HepG2 (cell line): ENCODE measurements at regions not wholly inside any gene's neighbourhood (a gene's known extent, or its start where the extent isn't known, plus 50 kb on each side); places are given as distances from the start of the nearest gene placed in this dataset.

Source experiments
- ATAC-seq: fragments of 200-7000 bp; cut with Tn5 transposase; 3 replicates; pipeline ENCODE4 v1.9.1; 2020; ENCODE audit warnings: mild to moderate bottlenecking, moderate library complexity
- BruUV-seq: library from RNA; stranded (reverse); fragments of 400-500 nt; replicated peaks from 2 replicates; lab custom pipeline; 2021; lab: Mats Ljungman, UMichigan
- CTCF ChIA-PET: fragments of 300-600 bp; formaldehyde crosslinking; extraction: SDS; loops from one replicate; lab custom pipeline; 2021; ENCODE audit warnings: low total read pairs, inconsistent platforms, low intra/inter-chr PET ratio; lab: Yijun Ruan, JAX
- POLR2A ChIA-PET: fragments of 350-600 bp; sonication (Branson Sonifier 250); formaldehyde crosslinking; loops from one replicate; lab custom pipeline; 2020; ENCODE audit warnings: antibody characterized with exemption, inconsistent platforms; lab: Yijun Ruan, JAX
- DNase-seq: peaks from one replicate; pipeline ENCODE4 v3.0.0-alpha.2; 2015; ENCODE audit warnings: low spot score
- FAIRE-seq: peaks from 3 replicates; lab custom pipeline; 2011; peaks lifted over from hg19 to GRCh38; lab: Jason Lieb, UNC
- H2AFZ ChIP-seq: one replicate; pipeline ENCODE4 v1.6.1; 2011; ENCODE audit warnings: low read length, inconsistent platforms
- H3K27ac ChIP-seq: fragments of 300-600 bp; 3 replicates; pipeline ENCODE4 v1.8.0; 2011; ENCODE audit warnings: mixed run types, mild to moderate bottlenecking, mixed read lengths, low read length, inconsistent platforms; ENCODE audit not compliant: insufficient read depth; ENCODE audit errors: extremely low read length
- H3K27me3 ChIP-seq, 2 experiments: fragments of 200-600 bp in 1 of 2; 2 replicates in 1 of 2; 3 replicates in 1 of 2; pipeline versions ENCODE4 v1.6.0 to v1.8.0; 2011; ENCODE audit warnings: low read length in 2 of 2, mild to moderate bottlenecking in 2 of 2, moderate library complexity in 2 of 2, inconsistent platforms in 1 of 2; ENCODE audit not compliant: insufficient read depth in 2 of 2, control insufficient read depth in 1 of 2
- H3K36me3 ChIP-seq, 2 experiments: fragments of 200-600 bp in 1 of 2; replicated peaks in 1 of 2; 2 replicates in 1 of 2; 3 replicates in 1 of 2; pipeline versions ENCODE4 v1.5.1 to v1.8.0; 2011; ENCODE audit warnings: low read length in 2 of 2, inconsistent platforms in 1 of 2; ENCODE audit not compliant: insufficient read depth in 2 of 2, control insufficient read depth in 1 of 2
- H3K4me1 ChIP-seq: 2 replicates; pipeline ENCODE4 v1.5.1; 2012; ENCODE audit warnings: low read length, inconsistent platforms; ENCODE audit not compliant: insufficient read depth
- H3K4me2 ChIP-seq: 2 replicates; pipeline ENCODE4 v1.6.0; 2011; ENCODE audit warnings: low read depth, low read length, inconsistent platforms
- H3K4me3 ChIP-seq, 3 experiments: fragments of 200-600 bp in 1 of 3; sonication (generic), shearing (Covaris generic) in 1 of 3; replicated peaks in 1 of 3; 2 replicates each; pipeline ENCODE4 v1.5.1; 2011 to 2016; ENCODE audit warnings: low read length in 3 of 3, inconsistent platforms in 2 of 3, low read depth in 2 of 3, mild to moderate bottlenecking in 2 of 3, control low read depth in 1 of 3, mixed read lengths in 1 of 3; ENCODE audit not compliant: insufficient read depth in 1 of 3
- H3K79me2 ChIP-seq: one replicate; pipeline ENCODE4 v1.6.1; 2011; ENCODE audit warnings: low read length, inconsistent platforms; ENCODE audit not compliant: insufficient read depth
- H3K9ac ChIP-seq: 2 replicates; pipeline ENCODE4 v1.6.0; 2011; ENCODE audit warnings: mild to moderate bottlenecking, low read depth, low read length, inconsistent platforms; ENCODE audit not compliant: insufficient read depth
- H3K9me3 ChIP-seq: 2 replicates; pipeline ENCODE4 v1.5.1; 2012; ENCODE audit warnings: mild to moderate bottlenecking, low read length
- H4K20me1 ChIP-seq: 2 replicates; pipeline ENCODE4 v1.6.0; 2011; ENCODE audit warnings: inconsistent platforms, mild to moderate bottlenecking, low read length, moderate library complexity; ENCODE audit not compliant: insufficient read depth
- ARID5B ChIP-seq: IDR thresholded peaks from 2 replicates; pipeline ENCODE4 v1.4.0; 2020; ENCODE audit warnings: mild to moderate bottlenecking, missing genetic modification reagents
- ATF1 ChIP-seq: IDR thresholded peaks from 2 replicates; pipeline ENCODE4 v1.6.1; 2016; ENCODE audit warnings: mild to moderate bottlenecking, control low read depth
- CEBPB ChIP-seq: IDR thresholded peaks from 2 replicates; pipeline ENCODE4 v1.6.1; 2011; ENCODE audit warnings: low read depth, low read length, improper control_type of control experiment, borderline replicate concordance
- LRRFIP1 ChIP-seq: sonication (generic); formaldehyde crosslinking; conservative IDR thresholded peaks from 2 replicates; pipeline ENCODE4 v1.4.0; 2020; ENCODE audit warnings: missing genetic modification reagents
- MED8 ChIP-seq: sonication (generic); formaldehyde crosslinking; IDR thresholded peaks from 2 replicates; pipeline ENCODE4 v1.8.1; 2023; ENCODE audit warnings: mild to moderate bottlenecking, missing genetic modification reagents; ENCODE audit not compliant: insufficient replicate concordance
- MXI1 ChIP-seq: IDR thresholded peaks from 3 replicates; pipeline ENCODE4 v1.6.1; 2012; ENCODE audit warnings: low read depth, low read length, inconsistent platforms, borderline replicate concordance
- PHF21A ChIP-seq: sonication (generic); formaldehyde crosslinking; IDR thresholded peaks from 2 replicates; pipeline ENCODE4 v1.5.0; 2020; ENCODE audit warnings: mild to moderate bottlenecking, missing genetic modification reagents
- THAP11 ChIP-seq: IDR thresholded peaks from 2 replicates; pipeline ENCODE4 v1.6.1; 2016; ENCODE audit warnings: missing biosample characterization, missing genetic modification reagents
- TSC22D2 ChIP-seq: sonication (generic); formaldehyde crosslinking; IDR thresholded peaks from 2 replicates; pipeline ENCODE4 v1.5.1; 2020; ENCODE audit warnings: missing genetic modification reagents, mild to moderate bottlenecking, borderline replicate concordance
- ZFP41 ChIP-seq: sonication (generic); formaldehyde crosslinking; IDR thresholded peaks from 2 replicates; pipeline ENCODE4 v1.4.0; 2020; ENCODE audit warnings: mild to moderate bottlenecking, missing genetic modification reagents, borderline replicate concordance
- ZMYM4 ChIP-seq: sonication (generic); formaldehyde crosslinking; IDR thresholded peaks from 2 replicates; pipeline ENCODE4 v1.8.1; 2023; ENCODE audit warnings: mild to moderate bottlenecking, missing genetic modification reagents
- ZNF280B ChIP-seq: sonication (generic); formaldehyde crosslinking; IDR thresholded peaks from 2 replicates; pipeline ENCODE4 v1.5.0; 2020; ENCODE audit warnings: missing genetic modification reagents, mild to moderate bottlenecking, borderline replicate concordance
- ZNF431 ChIP-seq: sonication (generic); formaldehyde crosslinking; IDR thresholded peaks from 2 replicates; pipeline ENCODE4 v1.9.0; 2022; ENCODE audit warnings: missing genetic modification reagents, low read depth, mild to moderate bottlenecking, borderline replicate concordance
- ZNF432 ChIP-seq: sonication (generic); formaldehyde crosslinking; IDR thresholded peaks from 2 replicates; pipeline ENCODE4 v1.5.0; 2020; ENCODE audit warnings: missing genetic modification reagents, mild to moderate bottlenecking, borderline replicate concordance
- ZNF597 ChIP-seq: sonication (generic); formaldehyde crosslinking; IDR thresholded peaks from 2 replicates; pipeline ENCODE4 v1.5.0; 2020; ENCODE audit warnings: missing genetic modification reagents
- ZSCAN20 ChIP-seq: sonication (generic); formaldehyde crosslinking; IDR thresholded peaks from 2 replicates; pipeline ENCODE4 v1.4.0; 2020; ENCODE audit warnings: missing genetic modification reagents, mild to moderate bottlenecking, borderline replicate concordance
- in situ Hi-C: cut with HindIII; loops from 2 replicates; pipeline ENCODE4 v1.10.0; 2017; ENCODE audit warnings: low pct_unique_long_range_greater_than_20kb; ENCODE audit not compliant: extremely low pct_ligation_motif_present
- intact Hi-C: fragments of 100-400 bp; cut with micrococcal nuclease; formaldehyde crosslinking; loops from one replicate; pipeline ENCODE4 v1.10.0; 2022; ENCODE audit not compliant: unreplicated experiment

GRCh38 chrX:108993909-108994308 is 257.5 kb upstream of the IRS4 start:
- FAIRE-seq = no peak
- Histone ChIP-seq H2AFZ (no peak overlapping the region), H3K4me2 (no peak overlapping the region), H3K27me3 (no peaks in the 10 kb centered on the region), H3K9ac (no peak overlapping the region), H3K27ac (no peak overlapping the region), H3K79me2 (no peaks in the 10 kb centered on the region), H3K36me3 (no peaks in the 10 kb centered on the region), H4K20me1 (no peaks in the 10 kb centered on the region), H3K4me3 (no peak overlapping the region), H3K9me3 (no peaks in the 10 kb centered on the region), H3K4me1 (no peaks in the 10 kb centered on the region)
- intact Hi-C loops (no loop called here), in situ Hi-C loops (no loop called here)
- DNase-seq = no peak
- ChIA-PET POLR2A (no interaction called here), CTCF (no interaction called here)
- ATAC-seq = no peak
- BruUV-seq = no TSS peak
- TF ChIP-seq ZSCAN20 (CRISPR knock-in tag) = no peak
- no peak for TF ChIP-seq ZFP41 (CRISPR knock-in tag)
- TF ChIP-seq TSC22D2 = no peak
- TF ChIP-seq ZNF431 = no peak
- TF ChIP-seq PHF21A = no peak
- no peak for TF ChIP-seq ZNF432 (CRISPR knock-in tag)
- TF ChIP-seq MED8 (CRISPR knock-in tag) = no peak
- no peak for TF ChIP-seq ZNF597 (CRISPR knock-in tag)
- TF ChIP-seq MXI1 = no peak
- TF ChIP-seq ATF1 (CRISPR knock-in tag) = no peak
- TF ChIP-seq CEBPB = no peak
- TF ChIP-seq THAP11 (CRISPR knock-in tag) = no peak
- no peak for TF ChIP-seq ZNF280B
- TF ChIP-seq ARID5B (CRISPR knock-in tag) = no peak
- no peak for TF ChIP-seq ZMYM4 (CRISPR knock-in tag)
- no peak for TF ChIP-seq LRRFIP1 (CRISPR knock-in tag)
